MCF 10A (cell line): ENCODE measurements at regions not wholly inside any gene's neighbourhood (a gene's known extent, or its start where the extent isn't known, plus 50 kb on each side); places are given as distances from the start of the nearest gene placed in this dataset.
A peak's percentile ranks its signal among the peaks of the same experiment; 100 is the strongest.

Source experiments
- BruUV-seq: library from RNA; stranded (reverse); fragments of 400-500 nt; replicated peaks from 2 replicates; lab custom pipeline; 2021; lab: Mats Ljungman, UMichigan
- CTCF ChIA-PET: fragments of 300-600 bp; sonication (Branson Sonifier 250); formaldehyde crosslinking; extraction: SDS; loops from one replicate; lab custom pipeline; 2021; ENCODE audit warnings: antibody characterized with exemption, inconsistent platforms; lab: Yijun Ruan, JAX
- POLR2A ChIA-PET: fragments of 300-600, 350-650 bp; sonication (Branson Sonifier 250); formaldehyde crosslinking; extraction: SDS; loops from one replicate; lab custom pipeline; 2020; ENCODE audit warnings: antibody characterized with exemption, inconsistent platforms; lab: Yijun Ruan, JAX
- DNase-seq: peaks from one replicate; pipeline ENCODE4 v3.0.0-alpha.2; 2018; ENCODE audit not compliant: unreplicated experiment
- H3K27ac Mint-ChIP-seq: one replicate; pipeline ENCODE4 v1.8.0; 2022; ENCODE audit warnings: mild to moderate bottlenecking, low read depth, mixed read lengths; ENCODE audit not compliant: unreplicated experiment
- H3K27me3 Mint-ChIP-seq: one replicate; pipeline ENCODE4 v1.8.0; 2022; ENCODE audit warnings: mixed read lengths; ENCODE audit not compliant: insufficient read depth, unreplicated experiment
- H3K36me3 Mint-ChIP-seq: one replicate; pipeline ENCODE4 v1.8.0; 2022; ENCODE audit warnings: mild to moderate bottlenecking, moderate library complexity, mixed read lengths; ENCODE audit not compliant: insufficient read depth, unreplicated experiment
- H3K4me1 Mint-ChIP-seq: one replicate; pipeline ENCODE4 v1.8.0; 2022; ENCODE audit warnings: mixed read lengths; ENCODE audit not compliant: insufficient read depth, unreplicated experiment
- H3K4me3 Mint-ChIP-seq: one replicate; pipeline ENCODE4 v1.8.0; 2022; ENCODE audit warnings: mild to moderate bottlenecking, moderate library complexity, mixed read lengths; ENCODE audit not compliant: unreplicated experiment
- H3K9me3 Mint-ChIP-seq: one replicate; pipeline ENCODE4 v1.8.0; 2022; ENCODE audit warnings: mixed read lengths; ENCODE audit not compliant: unreplicated experiment
- intact Hi-C: fragments of 100-400 bp; cut with micrococcal nuclease; formaldehyde crosslinking; loops from 2 replicates; pipeline ENCODE4 v1.14.1; 2022
- TF ChIP-seq, protein P1 (sequence below): fragments of 200-600 bp; IDR thresholded peaks from one replicate; pipeline ENCODE4 v1.8.0; 2022; ENCODE audit warnings: antibody characterized with exemption, mild to moderate bottlenecking; ENCODE audit not compliant: unreplicated experiment

DNA sequence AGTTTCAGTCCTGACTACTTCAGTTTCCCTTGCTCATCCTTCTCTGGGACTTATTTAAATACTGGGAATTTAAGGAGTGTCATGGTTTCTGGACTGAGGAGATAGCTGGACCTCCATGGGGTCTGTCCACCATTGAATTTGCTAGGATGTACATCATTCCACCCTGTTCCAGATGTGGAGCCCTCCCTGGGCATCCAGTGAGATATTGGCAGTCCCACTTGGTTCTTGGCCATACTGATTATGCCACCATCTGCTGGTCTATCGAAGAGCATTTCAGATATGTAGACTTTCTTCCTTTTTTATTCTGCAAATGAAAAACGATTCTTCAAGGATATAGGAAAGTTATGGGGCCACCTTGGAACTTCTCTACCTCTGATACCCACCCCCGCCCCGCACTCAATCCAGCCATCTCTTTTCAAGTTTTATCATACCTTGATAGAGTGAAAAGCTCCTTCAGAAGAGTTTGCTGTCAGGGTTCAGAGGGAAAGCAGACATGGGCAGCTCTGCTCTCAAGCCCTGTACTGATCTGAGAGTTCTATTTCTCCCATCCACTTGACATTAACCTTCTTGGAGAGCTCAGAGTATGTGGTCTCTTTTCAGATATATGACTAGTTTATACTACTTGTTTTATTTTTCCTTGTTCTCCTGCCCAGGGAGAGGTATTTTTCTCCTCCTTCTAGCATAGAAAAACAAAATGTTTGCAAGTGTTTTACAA lies 490.7 kb upstream of the SGCD start:
- no peaks in the 10 kb centered on the region for H3K27me3 Mint-ChIP-seq
- H3K4me3 Mint-ChIP-seq = no peak overlapping the region
- H3K36me3 Mint-ChIP-seq = no peaks in the 10 kb centered on the region
- TF ChIP-seq, protein P1, sequence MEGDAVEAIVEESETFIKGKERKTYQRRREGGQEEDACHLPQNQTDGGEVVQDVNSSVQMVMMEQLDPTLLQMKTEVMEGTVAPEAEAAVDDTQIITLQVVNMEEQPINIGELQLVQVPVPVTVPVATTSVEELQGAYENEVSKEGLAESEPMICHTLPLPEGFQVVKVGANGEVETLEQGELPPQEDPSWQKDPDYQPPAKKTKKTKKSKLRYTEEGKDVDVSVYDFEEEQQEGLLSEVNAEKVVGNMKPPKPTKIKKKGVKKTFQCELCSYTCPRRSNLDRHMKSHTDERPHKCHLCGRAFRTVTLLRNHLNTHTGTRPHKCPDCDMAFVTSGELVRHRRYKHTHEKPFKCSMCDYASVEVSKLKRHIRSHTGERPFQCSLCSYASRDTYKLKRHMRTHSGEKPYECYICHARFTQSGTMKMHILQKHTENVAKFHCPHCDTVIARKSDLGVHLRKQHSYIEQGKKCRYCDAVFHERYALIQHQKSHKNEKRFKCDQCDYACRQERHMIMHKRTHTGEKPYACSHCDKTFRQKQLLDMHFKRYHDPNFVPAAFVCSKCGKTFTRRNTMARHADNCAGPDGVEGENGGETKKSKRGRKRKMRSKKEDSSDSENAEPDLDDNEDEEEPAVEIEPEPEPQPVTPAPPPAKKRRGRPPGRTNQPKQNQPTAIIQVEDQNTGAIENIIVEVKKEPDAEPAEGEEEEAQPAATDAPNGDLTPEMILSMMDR = no peak
- no peak for DNase-seq
- peaks cover 7% of the 10 kb centered on the region for H3K4me1 Mint-ChIP-seq
- intact Hi-C loops = no loop called here
- ChIA-PET CTCF (interaction anchor here (0.7 kb wide), 1 partner anchor 36 kb away, joined by 7 read pairs; no protein-coding TSS in a partner anchor), POLR2A (no interaction called here)
- BruUV-seq = no TSS peak
- no peaks in the 10 kb centered on the region for H3K9me3 Mint-ChIP-seq
- H3K27ac Mint-ChIP-seq = peak overlapping the region; percentile 12

DNA sequence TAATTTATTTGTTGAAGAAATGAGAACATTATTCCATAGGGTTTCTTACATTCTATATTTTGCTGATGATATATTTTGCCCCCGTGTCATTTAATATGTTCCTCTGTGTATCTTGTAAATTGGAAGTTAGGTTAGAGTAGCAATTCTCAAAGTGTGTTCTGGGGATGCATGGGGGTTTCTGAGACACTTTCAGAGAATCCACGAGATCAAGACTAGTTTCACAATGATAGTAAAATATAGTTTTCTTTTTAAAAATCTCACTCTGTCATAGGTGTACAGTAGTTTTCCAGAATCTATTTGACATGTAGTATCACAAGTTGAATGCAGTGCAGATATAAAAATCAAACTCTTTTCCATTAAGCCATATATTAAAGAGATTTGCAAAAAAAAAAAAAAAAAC lies 488.6 kb upstream of the SGCD start:
- H3K9me3 Mint-ChIP-seq = no peaks in the 10 kb centered on the region
- intact Hi-C loops = no loop called here
- ChIA-PET POLR2A (interaction anchor here (0.6 to 1.2 kb wide), 2 partner anchors 172 to 650 kb away, joined by 3 to 4 read pairs; no protein-coding TSS in a partner anchor), CTCF (interaction anchor here (0.7 kb wide), 1 partner anchor 608 kb away, joined by 3 read pairs; no protein-coding TSS in a partner anchor)
- no peak for DNase-seq
- no TSS peak for BruUV-seq
- H3K4me1 Mint-ChIP-seq = peaks cover 7% of the 10 kb centered on the region
- H3K36me3 Mint-ChIP-seq = no peaks in the 10 kb centered on the region
- TF ChIP-seq, protein P1 = no peak
- H3K27ac Mint-ChIP-seq = no peak overlapping the region
- H3K27me3 Mint-ChIP-seq = no peaks in the 10 kb centered on the region
- H3K4me3 Mint-ChIP-seq = no peak overlapping the region

DNA sequence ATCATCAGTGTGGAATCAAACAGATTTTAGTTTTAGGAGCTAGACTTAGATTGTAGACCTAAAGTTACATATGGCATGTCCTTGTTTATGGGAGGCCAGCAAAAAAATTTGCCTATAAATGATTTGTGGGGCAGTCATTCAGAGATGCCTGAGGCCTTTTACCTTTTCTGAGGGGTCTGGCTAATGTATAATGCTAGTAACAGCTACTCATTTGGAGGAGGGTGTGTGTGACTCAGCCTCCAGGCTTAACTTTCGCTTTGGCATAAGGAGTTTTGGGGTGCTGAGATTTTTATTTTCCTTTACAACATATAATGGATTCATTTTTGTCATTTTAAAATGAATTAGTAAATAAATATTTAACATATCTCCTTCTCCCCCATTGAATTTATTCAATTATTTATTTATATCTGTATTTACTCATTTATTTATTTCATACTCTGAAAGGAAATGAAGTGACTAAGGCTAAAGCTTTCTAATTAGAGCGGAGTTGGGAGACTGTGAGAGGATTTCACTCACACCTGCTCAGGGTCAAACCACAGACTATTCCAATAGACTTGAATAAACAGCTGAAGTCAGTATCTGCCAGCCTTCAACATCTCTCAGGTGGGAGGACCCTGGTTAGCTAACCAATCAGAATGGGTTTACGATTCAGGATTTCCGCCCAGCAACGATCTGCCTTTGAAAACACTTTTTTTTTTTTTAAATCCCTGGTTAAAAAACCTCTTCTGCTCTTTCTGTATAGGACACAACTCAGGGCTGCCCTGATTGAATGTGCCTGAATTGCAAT lies 487.5 kb upstream of the SGCD start:
- Mint-ChIP-seq H3K9me3 (no peaks in the 10 kb centered on the region), H3K27ac (no peak overlapping the region), H3K4me3 (no peak overlapping the region), H3K36me3 (no peaks in the 10 kb centered on the region), H3K27me3 (no peaks in the 10 kb centered on the region), H3K4me1 (peaks cover 7% of the 10 kb centered on the region)
- BruUV-seq = no TSS peak
- TF ChIP-seq, protein P1 = no peak
- POLR2A ChIA-PET = interaction anchor here (0.6 to 1.2 kb wide), 3 partner anchors 173 to 874 kb away, joined by 3 to 4 read pairs (median 3); no protein-coding TSS in a partner anchor
- DNase-seq = no peak
- CTCF ChIA-PET = interaction anchor here (0.6 to 0.7 kb wide), 2 partner anchors 607 to 612 kb away, joined by 3 to 5 read pairs; no protein-coding TSS in a partner anchor
- intact Hi-C loops = no loop called here

DNA sequence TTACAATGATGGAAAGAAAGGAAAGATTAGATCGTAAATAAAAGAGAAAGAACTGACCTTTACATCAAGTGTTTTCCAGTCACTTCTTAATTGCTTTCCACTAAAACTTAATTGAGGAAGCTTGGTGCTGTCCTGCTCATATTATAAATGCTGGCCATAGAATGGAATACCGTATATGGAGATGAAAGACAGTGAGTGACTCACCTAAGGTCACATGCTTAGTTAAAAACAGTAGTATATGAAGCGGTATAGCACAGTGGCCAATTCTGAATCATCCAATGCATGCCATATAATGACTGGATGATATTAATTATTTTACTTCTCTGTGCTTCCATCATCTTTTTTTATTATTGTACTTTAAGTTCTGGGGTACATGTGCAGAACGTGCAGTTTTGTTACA lies 482.4 kb upstream of the SGCD start:
- no peaks in the 10 kb centered on the region for H3K9me3 Mint-ChIP-seq
- TF ChIP-seq, protein P1 = no peak
- no peak overlapping the region for H3K27ac Mint-ChIP-seq
- no peaks in the 10 kb centered on the region for H3K4me1 Mint-ChIP-seq
- no peak overlapping the region for H3K4me3 Mint-ChIP-seq
- no peaks in the 10 kb centered on the region for H3K27me3 Mint-ChIP-seq
- ChIA-PET POLR2A (no interaction called here), CTCF (no interaction called here)
- BruUV-seq = no TSS peak
- intact Hi-C loops = no loop called here
- no peak for DNase-seq
- H3K36me3 Mint-ChIP-seq = no peaks in the 10 kb centered on the region
